ENCODE measurements at regions not wholly inside any gene's neighbourhood (a gene's known extent, or its start where the extent isn't known, plus 50 kb on each side); places are given as distances from the start of the nearest gene placed in this dataset.
"Not testable (repeated sequence)": the region's sequence is repeated elsewhere in the genome, so short reads cannot be mapped to it uniquely, and the experiment has no call there.

DNA sequence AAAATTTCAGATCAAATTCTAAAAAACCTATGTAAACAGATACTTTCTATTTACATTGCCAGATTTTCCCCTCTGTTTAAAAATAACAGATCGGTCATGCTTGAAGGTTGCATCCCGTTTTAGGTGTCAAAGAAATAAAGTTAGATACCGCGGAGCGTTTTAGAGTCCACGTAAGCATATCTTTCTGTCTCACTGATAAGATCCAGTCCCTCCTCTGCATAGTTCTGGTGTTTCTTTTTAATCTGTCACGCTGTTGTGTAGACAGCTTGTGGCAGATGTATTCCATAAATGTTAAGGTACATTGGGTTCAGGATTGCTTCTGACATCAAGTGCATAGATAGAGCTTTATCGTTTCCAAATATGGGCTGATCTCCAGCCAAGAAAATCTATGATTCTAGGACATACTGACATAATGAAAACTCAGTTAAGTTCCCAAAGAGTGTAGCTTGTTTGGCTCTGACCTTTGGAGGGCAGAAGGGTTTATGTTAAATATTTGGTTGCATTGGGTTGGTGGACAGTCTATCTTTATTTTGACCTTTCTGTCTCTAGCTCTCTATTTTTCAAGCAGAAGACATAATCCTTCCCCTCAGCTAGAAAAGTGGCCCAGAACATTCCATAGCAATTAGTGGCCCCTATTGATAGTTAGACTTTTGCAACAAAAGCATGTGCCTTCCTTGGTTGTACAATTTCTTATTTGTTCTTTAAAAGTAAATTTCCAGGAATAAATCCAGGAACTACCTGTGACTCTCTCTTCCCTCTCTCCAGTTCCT, 376.6 kb upstream of the SMIM30 start:
- POLR2A ChIA-PET (ENCODE audit: unreplicated experiment); dilution Hi-C loops (cut with HindIII; ENCODE audit: low sequenced_read_pairs, unreplicated experiment); H3K9me3 ChIP-seq (ENCODE audit: control insufficient read depth, insufficient read depth, low read length); H3K56ac ChIP-seq (ENCODE audit: extremely low read depth, insufficient read depth, low read length); H2BK5ac ChIP-seq (ENCODE audit: low read depth, low read length, poor library complexity, severe bottlenecking); H2BK15ac ChIP-seq (ENCODE audit: low read depth, low read length); H2BK120ac ChIP-seq (ENCODE audit: low read depth, low read length); BruUV-seq (replicated peaks); H2AFZ ChIP-seq (replicated peaks; ENCODE audit: low read length, poor library complexity); H3K4me1 ChIP-seq (ENCODE audit: control insufficient read depth, insufficient read depth, low read length); H3K9me1 ChIP-seq (ENCODE audit: insufficient read depth, low read length); H2AK5ac ChIP-seq (ENCODE audit: low read depth, low read length); H3K27ac ChIP-seq (ENCODE audit: insufficient read depth, low read length); H3K18ac ChIP-seq (ENCODE audit: low read depth, low read length); H3K4me2 ChIP-seq (ENCODE audit: low read depth, low read length); DNase-seq; H3K27me3 ChIP-seq (ENCODE audit: control insufficient read depth, insufficient read depth, low read length); H3K4ac ChIP-seq (ENCODE audit: low read depth, low read length); H3K36me3 ChIP-seq (ENCODE audit: control insufficient read depth, insufficient read depth, low read length); H3K4me3 ChIP-seq (ENCODE audit: insufficient read depth, low read depth, low read length); H4K8ac ChIP-seq (ENCODE audit: low read depth in 2 of 2, low read length in 2 of 2); H4K5ac ChIP-seq (ENCODE audit: low read depth, low read length); H2AK9ac ChIP-seq (replicated peaks; ENCODE audit: low read depth, low read length, poor library complexity); H4K20me1 ChIP-seq (ENCODE audit: insufficient read depth, low read length); in situ Hi-C loops (cut with MboI; ENCODE audit: low sequenced_read_pairs); CTCF ChIA-PET; H3K14ac ChIP-seq (replicated peaks; ENCODE audit: low read depth, low read length); H3K79me1 ChIP-seq (ENCODE audit: low read depth in 1 of 2, low read length in 2 of 2); H2BK20ac ChIP-seq (ENCODE audit: low read depth, low read length); H3K9ac ChIP-seq (ENCODE audit: low read depth, low read length); H3K23ac ChIP-seq (ENCODE audit: low read depth, low read length); H4K91ac ChIP-seq (ENCODE audit: insufficient read depth, low read depth, low read length): not testable (repeated sequence)
- WGBS, 2 experiments (ENCODE audit: extremely low coverage in 2 of 2, insufficient read length in 1 of 2), result no CpG with 5 or more reads among the region's 8 CpGs
- intact Hi-C loops (cut with micrococcal nuclease), result loop anchor here (5.0 kb wide), 1 partner anchor 518 kb away; no protein-coding TSS in a partner anchor
- peak; percentile 42; the same call in 1 of the 2 replicates for ATAC-seq (ENCODE audit: low read depth)

Data from IMR-90 (cell line).